K562 (cell line): ENCODE measurements at regions not wholly inside any gene's neighbourhood (a gene's known extent, or its start where the extent isn't known, plus 50 kb on each side); places are given as distances from the start of the nearest gene placed in this dataset.
A peak's percentile ranks its signal among the peaks of the same experiment; 100 is the strongest.
"Not testable (repeated sequence)": the region's sequence is repeated elsewhere in the genome, so short reads cannot be mapped to it uniquely, and the experiment has no call there.

Source experiments
- ATAC-seq: fragments of 200-7000 bp; cut with Tn5 transposase; 3 replicates; pipeline ENCODE4 v1.9.1; 2020; ENCODE audit warnings: moderate library complexity
- BruUV-seq: library from RNA; stranded (reverse); fragments of 400-500 nt; replicated peaks from 2 replicates; lab custom pipeline; 2021; lab: Mats Ljungman, UMichigan
- CTCF ChIA-PET: fragments of 300-600 bp; formaldehyde crosslinking; extraction: SDS; loops from one replicate; lab custom pipeline; 2021; ENCODE audit warnings: low intra/inter-chr PET ratio; lab: Yijun Ruan, JAX
- POLR2A ChIA-PET: fragments of 300-600, 350-650 bp; sonication (Branson Sonifier 250); formaldehyde crosslinking; extraction: SDS; loops from one replicate; lab custom pipeline; 2021; ENCODE audit warnings: antibody characterized with exemption, inconsistent platforms; lab: Yijun Ruan, JAX
- DNase-seq, 4 experiments: peaks; one replicate each; pipeline versions ENCODE4 v3.0.0 to v3.0.0-alpha.2; 2011 to 2018; ENCODE audit warnings: low spot score in 3 of 4, mixed read lengths in 3 of 4; ENCODE audit errors: extremely low read depth in 1 of 4
- FAIRE-seq: peaks from 2 replicates; lab custom pipeline; 2011; peaks lifted over from hg19 to GRCh38; lab: Jason Lieb, UNC
- H2AFZ ChIP-seq: 2 replicates; pipeline ENCODE4 v1.6.0; 2011; ENCODE audit warnings: low read depth, low read length, control low read depth, inconsistent platforms
- H3K27ac ChIP-seq: fragments of 200-600 bp; 3 replicates; pipeline ENCODE4 v1.8.0; 2011; ENCODE audit warnings: low read depth, mild to moderate bottlenecking, control low read depth, inconsistent platforms, low read length, moderate library complexity, mixed read lengths; ENCODE audit errors: extremely low read depth
- H3K27me3 ChIP-seq, 2 experiments: fragments of 300-600 bp in 1 of 2; 2 replicates in 1 of 2; 3 replicates in 1 of 2; pipeline versions ENCODE4 v1.6.0 to v1.8.0; 2011; ENCODE audit warnings: inconsistent platforms in 2 of 2, low read length in 2 of 2, mild to moderate bottlenecking in 1 of 2, mixed read lengths in 1 of 2, moderate library complexity in 1 of 2; ENCODE audit not compliant: control insufficient read depth in 2 of 2, insufficient read depth in 2 of 2
- H3K36me3 ChIP-seq: fragments of 300-600 bp; 3 replicates; pipeline ENCODE4 v1.8.0; 2011; ENCODE audit warnings: mild to moderate bottlenecking, low read length, inconsistent platforms; ENCODE audit not compliant: control insufficient read depth, insufficient read depth
- H3K4me1 ChIP-seq, 2 experiments: fragments of 200-600 bp in 1 of 2; replicated peaks in 1 of 2; 2 replicates in 1 of 2; 3 replicates in 1 of 2; pipeline versions ENCODE4 v1.5.1 to v1.8.0; 2011; ENCODE audit warnings: inconsistent platforms in 2 of 2, low read length in 2 of 2, mild to moderate bottlenecking in 1 of 2, mixed read lengths in 1 of 2, moderate library complexity in 1 of 2; ENCODE audit not compliant: control insufficient read depth in 2 of 2, insufficient read depth in 2 of 2
- H3K4me2 ChIP-seq: 2 replicates; pipeline ENCODE4 v1.6.1; 2011; ENCODE audit warnings: low read length, control low read depth, inconsistent platforms, mixed read lengths; ENCODE audit not compliant: insufficient read depth
- H3K4me3 ChIP-seq: fragments of 200-600 bp; sonication (generic), shearing (Covaris generic); 2 replicates; pipeline ENCODE4 v1.5.1; 2016; ENCODE audit warnings: control low read depth, inconsistent platforms
- H3K79me2 ChIP-seq: fragments of 200-600 bp; 3 replicates; pipeline ENCODE4 v1.8.0; 2011; ENCODE audit warnings: low read length, inconsistent platforms; ENCODE audit not compliant: control insufficient read depth, insufficient read depth
- H3K9ac ChIP-seq, 2 experiments: 2 replicates each; pipeline versions ENCODE4 v1.6.0 to v1.6.1; 2011; ENCODE audit warnings: low read depth in 2 of 2, low read length in 2 of 2, control low read depth in 1 of 2, inconsistent platforms in 1 of 2, mild to moderate bottlenecking in 1 of 2, mixed read lengths in 1 of 2; ENCODE audit not compliant: insufficient read depth in 1 of 2
- H3K9me1 ChIP-seq: one replicate; pipeline ENCODE4 v1.6.0; 2011; ENCODE audit warnings: inconsistent platforms, mild to moderate bottlenecking, low read length, moderate library complexity; ENCODE audit not compliant: control insufficient read depth, insufficient read depth
- H3K9me3 ChIP-seq: replicated peaks from 2 replicates; pipeline ENCODE4 v1.5.1; 2011; ENCODE audit warnings: low read depth, low read length, inconsistent platforms; ENCODE audit not compliant: control insufficient read depth, insufficient read depth
- H4K20me1 ChIP-seq: replicated peaks from 2 replicates; pipeline ENCODE4 v1.6.1; 2011; ENCODE audit warnings: low read length, inconsistent platforms, mixed read lengths; ENCODE audit not compliant: control insufficient read depth, insufficient read depth
- WGBS: fragments of 100-300 bp; shearing (Covaris generic); methylation state at CpG from one replicate; pipeline ENCODE4 v1.1.6; 2016; ENCODE audit warnings: low coverage, mixed read lengths; ENCODE audit not compliant: insufficient coverage; ENCODE audit errors: missing lambda C conversion rate; 5-methylcytosine and 5-hydroxymethylcytosine counted together
- in situ Hi-C: fragments of 300-500 bp; cut with MboI; formaldehyde crosslinking; loops from 4 replicates; pipeline ENCODE4 v1.15.0; 2018; ENCODE audit warnings: inconsistent platforms, mixed read lengths
- intact Hi-C: fragments of 100-400 bp; cut with micrococcal nuclease; formaldehyde crosslinking; loops from 2 replicates; pipeline ENCODE4 v1.14.2; 2022

DNA sequence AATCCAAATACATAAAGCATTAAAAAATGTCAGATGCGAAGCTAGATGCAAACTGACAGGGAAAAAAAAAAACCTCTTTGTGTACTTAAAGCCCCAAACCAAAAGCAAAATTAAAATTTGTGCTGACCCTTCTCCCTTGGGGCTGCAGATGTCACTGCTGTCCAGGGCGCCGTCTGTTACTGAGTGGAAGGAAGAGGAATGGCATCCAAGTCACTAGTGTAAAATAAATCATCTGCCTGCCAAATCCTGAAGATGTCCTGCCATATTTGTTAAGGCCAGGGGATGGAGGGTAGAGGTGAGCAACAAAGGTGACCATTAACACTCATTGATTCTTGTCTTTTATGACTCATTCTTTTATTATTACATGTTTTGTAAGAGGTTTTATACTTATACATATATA is 126.6 kb upstream of the ERV3-1 start:
- in situ Hi-C loops, H3K4me2 ChIP-seq, H3K27me3 ChIP-seq, POLR2A ChIA-PET, H3K4me1 ChIP-seq, H4K20me1 ChIP-seq, H3K4me3 ChIP-seq, H2AFZ ChIP-seq, DNase-seq, H3K79me2 ChIP-seq, H3K9me3 ChIP-seq, H3K9ac ChIP-seq, FAIRE-seq, H3K36me3 ChIP-seq, H3K9me1 ChIP-seq, H3K27ac ChIP-seq, intact Hi-C loops, BruUV-seq, CTCF ChIA-PET: not testable (repeated sequence)
- peak; percentile 93 for ATAC-seq
- WGBS, result no CpG with 5 or more reads among the region's 3 CpGs

DNA sequence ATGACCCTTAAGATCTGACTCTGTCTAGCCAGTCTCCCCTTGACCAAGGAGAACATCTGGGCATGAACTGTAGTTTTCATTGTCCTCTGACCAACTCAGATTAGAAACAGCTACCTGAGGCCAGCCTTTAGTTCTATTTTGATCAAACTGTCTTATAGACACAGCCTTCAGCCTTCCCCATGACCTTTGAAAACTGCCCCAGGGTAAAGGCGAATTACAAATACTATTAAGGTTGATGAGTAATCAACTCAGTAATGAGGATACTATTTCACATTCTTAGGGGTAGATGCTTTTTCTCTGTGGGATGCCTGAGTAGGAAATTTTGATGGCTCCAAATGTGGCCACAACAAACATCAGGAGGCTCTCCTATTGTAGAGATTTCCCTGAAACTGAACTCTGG is 125.8 kb upstream of the ERV3-1 start:
- H2AFZ ChIP-seq, H3K4me3 ChIP-seq, DNase-seq, H3K27me3 ChIP-seq, H3K4me1 ChIP-seq, POLR2A ChIA-PET, H3K36me3 ChIP-seq, H3K79me2 ChIP-seq, FAIRE-seq, in situ Hi-C loops, ATAC-seq, H3K27ac ChIP-seq, H3K4me2 ChIP-seq, H4K20me1 ChIP-seq, BruUV-seq, H3K9ac ChIP-seq, CTCF ChIA-PET, intact Hi-C loops, H3K9me1 ChIP-seq, H3K9me3 ChIP-seq: not testable (repeated sequence)
- no CpG with 5 or more reads among the region's 1 CpG for WGBS

DNA sequence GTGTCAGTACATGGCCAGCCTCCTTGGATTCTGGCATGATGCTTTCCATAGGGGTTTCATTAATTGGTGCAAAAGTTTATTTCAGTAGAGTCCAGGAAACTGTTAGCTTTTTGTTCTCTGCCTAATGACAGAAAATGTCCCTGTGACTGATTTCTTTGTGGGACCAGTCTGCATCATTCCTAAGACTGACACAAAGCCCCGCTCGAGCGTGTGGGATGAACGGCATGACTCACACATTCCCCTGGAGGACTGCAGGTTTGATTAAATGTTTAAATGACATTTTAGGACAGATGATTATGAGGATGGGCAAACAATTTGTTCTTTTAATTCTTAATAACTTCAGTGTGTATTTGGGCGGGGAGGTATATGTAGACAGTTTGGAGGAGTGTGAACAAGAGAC is 120.9 kb upstream of the ERV3-1 start:
- H3K36me3 ChIP-seq, H3K9me3 ChIP-seq, H3K4me3 ChIP-seq, POLR2A ChIA-PET, H3K4me2 ChIP-seq, FAIRE-seq, in situ Hi-C loops, H3K27me3 ChIP-seq, H3K79me2 ChIP-seq, BruUV-seq, H3K9ac ChIP-seq, H3K9me1 ChIP-seq, H4K20me1 ChIP-seq, H2AFZ ChIP-seq, DNase-seq, H3K27ac ChIP-seq, intact Hi-C loops, H3K4me1 ChIP-seq, CTCF ChIA-PET: not testable (repeated sequence)
- WGBS, result no CpG with 5 or more reads among the region's 5 CpGs
- ATAC-seq, result 0 out of 3 replicates have a peak, but pooled peaks have one; percentile 37

DNA sequence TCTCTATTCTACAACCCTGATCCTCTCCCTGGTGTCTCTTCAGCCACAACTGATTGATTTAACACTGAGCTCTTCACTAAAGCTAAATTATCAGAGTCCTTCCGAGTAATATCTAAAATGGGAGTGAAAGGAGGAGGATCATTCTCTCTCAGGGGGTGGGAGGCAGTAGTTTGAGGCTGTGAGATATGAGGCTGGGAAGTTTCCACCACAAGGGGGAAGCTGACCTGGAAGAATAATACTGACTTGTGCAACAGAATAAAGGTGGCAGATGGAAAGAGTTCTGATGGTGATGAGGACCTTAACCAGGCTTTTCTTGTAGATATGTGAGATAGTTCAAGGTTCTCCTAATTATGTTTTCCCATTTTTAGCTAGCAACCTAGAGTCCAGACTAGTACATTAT is 118.1 kb upstream of the ERV3-1 start:
- BruUV-seq, H2AFZ ChIP-seq, FAIRE-seq, H3K4me2 ChIP-seq, H3K36me3 ChIP-seq, H3K4me3 ChIP-seq, H3K27ac ChIP-seq, H3K79me2 ChIP-seq, in situ Hi-C loops, H3K9me1 ChIP-seq, intact Hi-C loops, POLR2A ChIA-PET, H3K27me3 ChIP-seq, H3K9me3 ChIP-seq, CTCF ChIA-PET, H3K4me1 ChIP-seq, DNase-seq, H3K9ac ChIP-seq, H4K20me1 ChIP-seq: not testable (repeated sequence)
- ATAC-seq, result peak; percentile 78
- no CpG with 5 or more reads among the region's 1 CpG for WGBS
